Posterior cingulate gyrus (tissue), 11 donors: ENCODE measurements at regions not wholly inside any gene's neighbourhood (a gene's known extent, or its start where the extent isn't known, plus 50 kb on each side); places are given as distances from the start of the nearest gene placed in this dataset.

Experiments used
- DNase-seq, 10 donors: peaks; one replicate each; pipeline versions ENCODE4 v3.0.0 to v3.0.0-alpha.2; 2020 to 2021; ENCODE audit warnings: mixed read lengths in 3 of 10
- intact Hi-C: fragments of 100-400 bp; cut with DNase I; formaldehyde crosslinking; loops from one replicate; pipeline ENCODE4 v1.15.1; 2023

- DNase-seq = no peak
- intact Hi-C loops = no loop called here
Measured at GRCh38 chr19:29417048-29417447, 108.7 kb upstream of the VSTM2B start.

GRCh38 chr19:29418201-29418600, 107.6 kb upstream of the VSTM2B start:
- DNase-seq = no peak
- intact Hi-C loops = no loop called here

GRCh38 chr19:29420065-29420464, 105.7 kb upstream of the VSTM2B start:
- intact Hi-C loops = no loop called here
- peak in 2 of 10 donors; percentile 41 to 54 for DNase-seq

GRCh38 chr19:29420482-29421195, 105.2 kb upstream of the VSTM2B start:
- peak in 3 of 10 donors; percentile 15 to 35 (median 23) for DNase-seq

GRCh38 chr19:29421196-29421545, 104.6 kb upstream of the VSTM2B start:
- intact Hi-C loops = no loop called here
- DNase-seq = peak in 3 of 10 donors; percentile 39 to 57 (median 52)

More at GRCh38 chr19:29420482-29421195, 105.2 kb upstream of the VSTM2B start:
- intact Hi-C loops = no loop called here

GRCh38 chr19:29422047-29422446, 103.7 kb upstream of the VSTM2B start:
- peak in 3 of 10 donors; percentile 57 to 71 (median 57) for DNase-seq
- intact Hi-C loops = no loop called here

- intact Hi-C loops = no loop called here
- peak in 3 of 10 donors; percentile 39 to 62 (median 62) for DNase-seq
Measured at GRCh38 chr19:29422486-29423085, 103.2 kb upstream of the VSTM2B start.

GRCh38 chr19:29428071-29428470, 97.7 kb upstream of the VSTM2B start:
- no peak for DNase-seq
- intact Hi-C loops = no loop called here

GRCh38 chr19:29429021-29429420, 96.8 kb upstream of the VSTM2B start:
- peak in 2 of 10 donors; percentile 54 to 78 for DNase-seq
- intact Hi-C loops = no loop called here

GRCh38 chr19:29429581-29429980, 96.2 kb upstream of the VSTM2B start:
- intact Hi-C loops = no loop called here
- peak in 1 of 10 donors; percentile 52 for DNase-seq

GRCh38 chr19:29431332-29431731, 94.5 kb upstream of the VSTM2B start:
- intact Hi-C loops = no loop called here

GRCh38 chr19:29432677-29433076, 93.1 kb upstream of the VSTM2B start:
- DNase-seq = peak in 1 of 10 donors; percentile 48
- intact Hi-C loops = no loop called here

More at GRCh38 chr19:29431332-29431731, 94.5 kb upstream of the VSTM2B start:
- peak in 1 of 10 donors; percentile 20 for DNase-seq

GRCh38 chr19:29436591-29437103, 89.1 kb upstream of the VSTM2B start:
- intact Hi-C loops = no loop called here
- DNase-seq = peak in 1 of 10 donors; percentile 8

GRCh38 chr19:29439021-29439420, 86.8 kb upstream of the VSTM2B start:
- intact Hi-C loops = no loop called here
- DNase-seq = no peak

GRCh38 chr19:29439688-29440550, 85.9 kb upstream of the VSTM2B start:
- peak in 1 of 10 donors; percentile 68 for DNase-seq
- intact Hi-C loops = no loop called here

GRCh38 chr19:29442094-29442493, 83.7 kb upstream of the VSTM2B start:
- DNase-seq = peak in 1 of 10 donors; percentile 61
- intact Hi-C loops = no loop called here

- DNase-seq = peak in 1 of 10 donors; percentile 55
- intact Hi-C loops = no loop called here
Measured at GRCh38 chr19:29442910-29443309, 82.9 kb upstream of the VSTM2B start.

- intact Hi-C loops = no loop called here
- DNase-seq = no peak
Measured at GRCh38 chr19:29445246-29445645, 80.5 kb upstream of the VSTM2B start.

- intact Hi-C loops = no loop called here
- peak in 1 of 10 donors; percentile 61 for DNase-seq
Measured at GRCh38 chr19:29446361-29446760, 79.4 kb upstream of the VSTM2B start.

- DNase-seq = peak in 1 of 10 donors; percentile 39
- intact Hi-C loops = no loop called here
Measured at GRCh38 chr19:29448046-29448445, 77.7 kb upstream of the VSTM2B start.

GRCh38 chr19:29449371-29449770, 76.4 kb upstream of the VSTM2B start:
- intact Hi-C loops = no loop called here
- DNase-seq = peak in 1 of 10 donors; percentile 17
